ENCODE measurements at regions not wholly inside any gene's neighbourhood (a gene's known extent, or its start where the extent isn't known, plus 50 kb on each side); places are given as distances from the start of the nearest gene placed in this dataset.

GRCh38 chr12:25876383-25877045, 82.0 kb upstream of the RASSF8 start:
- Histone ChIP-seq H3K4me3 (no peak overlapping the region), H3K4me1 (no peaks in the 10 kb centered on the region), H3K27me3 (peaks cover 0 to 5% (median 0%) of the 10 kb centered on the region in 9 donors), H3K27ac (no peak overlapping the region), H3K36me3 (no peaks in the 10 kb centered on the region), H3K9me3 (no peaks in the 10 kb centered on the region)
- 10 to 29% (median 14%) methylated on average over 2 of the region's 2 CpGs for WGBS, 4 donors
- ATAC-seq, result no peak
- DNase-seq, result no peak
- intact Hi-C loops (cut with DNase I), result no loop called here
- TF ChIP-seq, protein P1, sequence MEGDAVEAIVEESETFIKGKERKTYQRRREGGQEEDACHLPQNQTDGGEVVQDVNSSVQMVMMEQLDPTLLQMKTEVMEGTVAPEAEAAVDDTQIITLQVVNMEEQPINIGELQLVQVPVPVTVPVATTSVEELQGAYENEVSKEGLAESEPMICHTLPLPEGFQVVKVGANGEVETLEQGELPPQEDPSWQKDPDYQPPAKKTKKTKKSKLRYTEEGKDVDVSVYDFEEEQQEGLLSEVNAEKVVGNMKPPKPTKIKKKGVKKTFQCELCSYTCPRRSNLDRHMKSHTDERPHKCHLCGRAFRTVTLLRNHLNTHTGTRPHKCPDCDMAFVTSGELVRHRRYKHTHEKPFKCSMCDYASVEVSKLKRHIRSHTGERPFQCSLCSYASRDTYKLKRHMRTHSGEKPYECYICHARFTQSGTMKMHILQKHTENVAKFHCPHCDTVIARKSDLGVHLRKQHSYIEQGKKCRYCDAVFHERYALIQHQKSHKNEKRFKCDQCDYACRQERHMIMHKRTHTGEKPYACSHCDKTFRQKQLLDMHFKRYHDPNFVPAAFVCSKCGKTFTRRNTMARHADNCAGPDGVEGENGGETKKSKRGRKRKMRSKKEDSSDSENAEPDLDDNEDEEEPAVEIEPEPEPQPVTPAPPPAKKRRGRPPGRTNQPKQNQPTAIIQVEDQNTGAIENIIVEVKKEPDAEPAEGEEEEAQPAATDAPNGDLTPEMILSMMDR (IDR thresholded peaks at IDR 0.05), result no peak
- TF ChIP-seq POLR2A (IDR thresholded peaks at IDR 0.05), result no peak

DNA sequence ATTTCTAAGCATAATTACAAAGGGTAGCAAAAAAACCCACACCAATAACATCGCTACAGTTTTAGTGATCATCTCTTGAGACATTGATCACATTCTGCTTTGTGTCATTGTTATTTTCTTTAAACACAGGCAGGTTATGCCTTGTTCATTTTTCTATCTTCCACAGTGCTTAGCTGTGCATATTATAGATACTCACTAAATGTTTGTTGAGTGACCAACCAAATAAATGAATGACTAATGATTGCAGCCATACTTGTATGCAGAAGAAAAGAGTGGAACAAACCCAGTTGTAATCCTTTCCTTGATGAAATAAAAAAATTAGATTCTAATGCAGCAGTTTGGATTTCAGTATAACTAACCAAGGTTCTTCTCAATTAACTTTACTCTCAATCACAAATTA, 81.0 kb upstream of the RASSF8 start:
- no peak overlapping the region for H3K4me3 ChIP-seq
- H3K36me3 ChIP-seq, result no peaks in the 10 kb centered on the region
- ATAC-seq (no peak), DNase-seq (no peak)
- WGBS, 4 donors, result 98 to 100% (median 98%) methylated on average over 1 of the region's 1 CpG
- H3K9me3 ChIP-seq, result peaks cover 0 to 9% (median 0%) of the 10 kb centered on the region in 12 donors
- H3K27ac ChIP-seq, result no peak overlapping the region
- no peaks in the 10 kb centered on the region for H3K4me1 ChIP-seq
- no peak for TF ChIP-seq POLR2A (IDR thresholded peaks at IDR 0.05)
- TF ChIP-seq, protein P1 (IDR thresholded peaks at IDR 0.05), result no peak
- peaks cover 0 to 5% (median 0%) of the 10 kb centered on the region in 9 donors for H3K27me3 ChIP-seq
- intact Hi-C loops (cut with DNase I), result no loop called here

- H3K4me3 ChIP-seq, result no peak overlapping the region
- intact Hi-C loops (cut with DNase I), result no loop called here
- no peaks in the 10 kb centered on the region for H3K27me3 ChIP-seq
- 79 to 90% (median 81%) methylated on average over 1 of the region's 1 CpG for WGBS, 4 donors
- H3K36me3 ChIP-seq, result no peaks in the 10 kb centered on the region
- H3K4me1 ChIP-seq, result no peaks in the 10 kb centered on the region
- H3K9me3 ChIP-seq, result peaks cover 0 to 11% (median 0%) of the 10 kb centered on the region in 12 donors
- TF ChIP-seq, protein P1 (IDR thresholded peaks at IDR 0.05), result no peak
- no peak for TF ChIP-seq POLR2A (IDR thresholded peaks at IDR 0.05)
- H3K27ac ChIP-seq, result no peak overlapping the region
- ATAC-seq (no peak), DNase-seq (no peak)
Observed at GRCh38 chr12:25882266-25882665, 76.2 kb upstream of the RASSF8 start.

GRCh38 chr12:25883026-25883916, 75.2 kb upstream of the RASSF8 start:
- Histone ChIP-seq H3K4me1 (no peaks in the 10 kb centered on the region), H3K27ac (no peak overlapping the region), H3K9me3 (peaks cover 0 to 11% (median 0%) of the 10 kb centered on the region in 12 donors), H3K27me3 (no peaks in the 10 kb centered on the region), H3K4me3 (no peak overlapping the region), H3K36me3 (no peaks in the 10 kb centered on the region)
- WGBS, 4 donors, result 50 to 59% (median 55%) methylated on average over 10 of the region's 10 CpGs
- intact Hi-C loops (cut with DNase I), result no loop called here
- no peak for ATAC-seq
- no peak for DNase-seq
- TF ChIP-seq POLR2A (IDR thresholded peaks at IDR 0.05), result no peak
- TF ChIP-seq, protein P1 (IDR thresholded peaks at IDR 0.05), result no peak

Data from heart left ventricle (tissue), 16 donors.